ENCODE measurements at regions not wholly inside any gene's neighbourhood (a gene's known extent, or its start where the extent isn't known, plus 50 kb on each side); places are given as distances from the start of the nearest gene placed in this dataset.
"Not testable (repeated sequence)": the region's sequence is repeated elsewhere in the genome, so short reads cannot be mapped to it uniquely, and the experiment has no call there.

DNA sequence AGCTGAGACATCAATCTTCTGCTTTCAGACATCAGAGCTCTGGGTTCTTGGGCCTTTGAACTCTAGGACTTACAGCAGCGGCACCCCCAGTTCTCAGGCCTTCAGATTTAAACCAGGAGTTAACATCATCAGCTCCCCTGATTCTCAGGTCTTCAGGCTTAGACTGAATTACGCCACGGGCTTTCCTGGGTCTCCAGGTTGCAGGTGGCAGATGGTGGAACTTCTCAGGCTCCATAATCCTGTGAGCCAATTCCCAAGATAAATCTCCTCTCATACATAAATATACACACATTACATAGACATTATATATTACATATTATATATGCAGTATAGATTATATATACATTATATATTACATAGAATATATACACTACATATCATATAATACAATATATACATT lies 408.9 kb upstream of the AUTS2 start:
- no peak for DNase-seq (ENCODE audit: low spot score)

DNA sequence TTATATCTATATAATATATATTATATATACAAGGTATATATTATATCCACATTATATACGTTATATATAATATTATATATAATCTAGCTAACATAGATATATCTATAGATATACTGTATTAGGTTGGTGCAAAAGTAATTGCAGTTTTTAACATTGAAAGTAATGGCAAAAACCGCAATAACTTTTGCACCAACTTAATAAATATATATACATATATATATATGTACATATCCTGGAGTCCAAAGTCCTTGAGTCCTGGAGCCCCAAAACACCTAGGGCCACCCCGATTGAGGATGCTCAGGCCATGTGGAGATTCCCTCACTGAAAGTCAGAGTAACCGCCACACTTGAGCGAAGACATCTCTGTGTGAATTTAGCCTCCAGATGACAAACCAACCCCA lies 408.2 kb upstream of the AUTS2 start:
- DNase-seq (ENCODE audit: low spot score), result no peak

DNA sequence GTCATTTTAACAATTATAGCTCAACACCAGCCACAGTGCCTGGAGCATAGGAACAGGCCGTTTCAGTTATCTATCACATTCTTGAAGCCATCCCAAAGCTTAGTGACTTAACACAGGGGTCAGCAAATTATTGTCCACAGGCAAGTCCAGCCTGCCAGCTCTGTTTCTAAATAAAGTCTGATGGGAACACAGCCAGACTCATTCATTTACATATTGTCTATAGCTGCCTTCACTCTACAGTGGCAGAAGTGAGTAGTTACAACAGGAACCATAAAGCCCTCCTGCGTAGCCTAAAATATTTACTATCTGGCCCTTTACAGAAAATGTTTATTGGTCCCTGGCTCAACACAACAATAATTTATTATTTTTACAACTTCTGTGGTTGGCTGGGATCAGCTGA lies 407.5 kb upstream of the AUTS2 start:
- peak; percentile 42 for DNase-seq (ENCODE audit: low spot score)

DNA sequence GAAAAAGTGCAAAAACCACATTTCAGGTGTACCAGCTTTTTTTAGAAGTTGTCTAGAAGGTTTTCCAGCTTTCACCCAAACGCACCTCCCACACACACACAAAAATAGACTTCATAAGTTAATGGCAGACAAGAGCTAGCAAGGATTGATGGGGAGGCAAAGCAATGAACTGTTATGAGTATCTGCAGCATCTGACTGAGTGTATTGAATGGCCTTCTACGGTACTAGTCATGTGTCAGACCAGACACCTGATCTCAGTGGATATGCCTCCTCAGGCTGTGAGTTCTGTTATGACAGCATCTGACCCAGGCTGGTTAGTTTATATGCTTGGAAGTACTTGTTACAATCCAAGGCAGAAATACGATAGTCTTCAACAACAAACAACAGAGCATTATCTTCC lies 406.1 kb upstream of the AUTS2 start:
- DNase-seq (ENCODE audit: low spot score), result no peak

DNA sequence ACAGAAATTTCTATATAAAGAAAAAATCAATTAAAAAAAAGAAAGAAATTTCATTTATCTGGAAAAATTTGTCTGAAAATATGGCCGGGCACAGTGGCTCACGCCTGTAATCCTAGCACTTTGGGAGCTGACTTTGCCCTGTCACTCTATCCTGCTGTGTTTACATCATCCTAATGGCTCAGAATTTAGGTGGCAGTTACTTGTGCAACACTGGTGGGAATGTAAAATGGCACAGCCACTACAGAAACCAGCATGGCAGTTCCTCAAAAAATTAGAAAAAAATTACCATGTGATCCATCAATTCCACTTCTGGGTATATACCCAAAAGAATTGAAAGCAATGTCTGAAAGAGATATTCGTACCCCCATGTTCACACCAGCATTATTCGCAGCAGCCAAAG lies 405.2 kb upstream of the AUTS2 start:
- no peak for DNase-seq (ENCODE audit: low spot score)

DNA sequence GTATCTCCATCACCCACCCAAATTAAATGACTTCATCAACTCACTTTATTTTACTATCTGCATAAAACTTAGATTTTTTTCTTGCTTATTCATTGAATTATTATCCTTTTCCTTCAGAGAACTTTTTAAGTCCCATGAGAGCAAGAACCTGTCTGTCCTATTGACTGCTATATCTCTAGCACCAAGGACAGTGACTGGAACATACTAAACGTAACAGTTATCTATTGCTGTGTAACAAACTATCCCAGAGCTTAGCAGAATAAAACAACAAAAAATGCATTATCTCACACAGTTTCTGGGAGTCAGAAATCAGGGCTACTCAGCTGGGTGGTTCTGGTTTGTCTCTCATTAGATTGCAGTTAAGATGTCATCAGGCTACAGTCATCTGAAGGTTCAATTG lies 401.7 kb upstream of the AUTS2 start:
- DNase-seq (ENCODE audit: low spot score), result no peak

DNA sequence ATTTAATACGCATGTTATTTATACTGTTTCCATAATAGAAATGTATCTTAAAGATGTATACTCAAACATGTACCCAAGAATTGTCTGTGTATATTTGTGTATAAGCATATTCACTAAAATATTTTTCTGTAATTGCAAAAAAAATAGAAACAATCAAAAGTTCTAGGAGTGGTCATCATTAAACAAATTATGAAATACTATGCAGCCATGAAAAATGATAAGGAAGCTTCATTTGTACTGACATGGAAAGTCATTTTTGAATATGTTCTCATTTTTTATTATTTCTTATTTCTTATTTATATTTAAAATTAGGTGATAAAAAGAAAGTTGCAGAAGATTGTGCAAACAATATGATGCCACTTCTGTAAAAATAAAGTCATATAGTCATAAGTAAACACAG lies 400.0 kb upstream of the AUTS2 start:
- DNase-seq (ENCODE audit: low spot score), result no peak

DNA sequence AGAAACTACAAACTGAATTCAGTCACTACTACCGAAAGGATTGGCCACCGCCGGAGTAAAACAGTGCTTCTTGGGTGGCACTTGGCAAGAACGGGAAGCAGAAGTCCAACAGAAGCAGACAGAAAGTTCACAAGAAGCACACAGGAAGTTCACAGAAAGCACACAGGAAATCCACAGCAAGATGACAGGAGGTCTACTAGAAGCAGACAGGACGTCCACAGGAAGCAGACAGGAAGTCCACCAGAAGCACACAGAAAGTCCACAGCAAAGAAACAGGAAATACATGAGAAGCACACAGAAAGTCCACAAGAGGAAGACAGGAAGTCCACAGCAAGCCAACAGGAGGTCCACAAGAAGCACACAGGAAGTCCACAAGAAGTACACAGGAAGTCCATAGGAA lies 399.2 kb upstream of the AUTS2 start:
- DNase-seq (ENCODE audit: low spot score), result no peak

DNA sequence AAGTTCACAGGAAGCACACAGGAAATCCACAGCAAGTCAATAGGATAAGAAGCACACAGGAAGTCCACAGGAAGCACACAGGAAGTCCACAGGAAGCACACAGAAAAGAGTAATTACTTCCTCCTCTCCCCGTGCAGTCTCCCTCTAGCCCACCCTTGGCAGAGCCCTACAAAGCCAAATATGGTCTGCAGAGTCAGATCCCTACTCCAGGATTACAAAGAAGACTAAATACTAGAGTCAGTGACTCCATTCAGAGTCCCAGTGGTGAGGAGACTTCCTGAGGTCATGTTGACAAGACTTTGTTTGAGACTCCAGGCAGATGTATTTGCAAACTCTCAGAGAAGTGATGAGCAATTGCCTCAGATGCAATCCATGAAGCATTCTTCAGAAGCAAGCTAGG lies 398.6 kb upstream of the AUTS2 start:
- no peak for DNase-seq (ENCODE audit: low spot score)

DNA sequence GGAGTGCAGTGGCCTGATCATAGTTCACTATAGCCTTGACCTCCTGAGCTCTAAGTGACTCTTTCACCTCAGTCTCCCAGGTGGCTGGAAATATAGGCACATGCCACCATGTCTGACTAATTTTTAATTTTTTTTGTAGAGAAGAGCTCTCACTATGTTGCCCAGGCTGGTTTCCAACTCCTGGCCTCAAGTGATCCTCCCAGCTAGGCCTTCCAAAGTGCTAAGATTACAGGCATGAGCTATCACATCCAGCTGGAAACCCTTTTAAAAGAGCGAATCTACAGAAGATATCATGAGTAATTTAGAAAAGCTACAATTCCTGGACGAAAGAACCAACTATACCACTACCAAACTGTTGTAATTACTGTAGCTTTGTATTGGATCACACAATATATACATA lies 394.4 kb upstream of the AUTS2 start:
- DNase-seq (ENCODE audit: low spot score), result no peak

DNA sequence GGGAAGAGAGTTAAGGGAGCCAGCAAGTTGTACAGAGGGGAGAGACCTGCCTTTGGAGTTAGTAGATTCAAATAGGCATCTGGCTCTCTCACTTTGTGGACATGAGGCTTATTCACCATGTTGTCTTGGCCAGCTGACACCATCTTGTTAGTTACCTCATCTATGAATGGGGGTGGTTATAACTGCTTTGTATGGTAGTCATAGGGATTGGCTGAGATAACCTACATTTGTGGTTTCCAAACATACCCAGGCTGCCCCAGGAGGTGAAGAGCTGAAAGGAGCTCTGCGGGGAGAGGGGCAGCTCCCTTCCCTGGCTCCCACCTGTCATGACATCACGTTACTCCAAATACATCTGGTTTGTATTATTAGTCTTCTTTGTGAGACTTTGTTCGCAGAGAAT lies 393.3 kb upstream of the AUTS2 start:
- DNase-seq (ENCODE audit: low spot score), result peak; percentile 87

DNA sequence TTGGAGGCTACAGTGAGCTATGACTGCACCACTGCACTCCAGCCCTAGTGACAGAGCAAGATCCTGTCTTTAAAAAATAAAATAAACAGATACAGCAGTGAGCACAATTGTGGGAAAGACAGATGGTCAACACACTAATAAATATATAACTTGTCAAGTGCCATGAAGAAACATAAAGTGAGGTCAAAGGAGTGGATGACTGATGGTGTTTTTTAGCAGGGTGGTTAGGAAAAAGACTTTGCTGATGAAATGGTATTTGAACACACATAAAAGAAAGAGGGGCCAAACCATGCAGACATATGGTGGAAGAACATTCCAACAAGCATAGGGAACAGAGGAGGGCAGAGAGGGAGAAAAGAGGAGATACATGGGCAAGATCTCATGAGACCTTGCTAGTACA lies 392.7 kb upstream of the AUTS2 start:
- DNase-seq (ENCODE audit: low spot score), result no peak

DNA sequence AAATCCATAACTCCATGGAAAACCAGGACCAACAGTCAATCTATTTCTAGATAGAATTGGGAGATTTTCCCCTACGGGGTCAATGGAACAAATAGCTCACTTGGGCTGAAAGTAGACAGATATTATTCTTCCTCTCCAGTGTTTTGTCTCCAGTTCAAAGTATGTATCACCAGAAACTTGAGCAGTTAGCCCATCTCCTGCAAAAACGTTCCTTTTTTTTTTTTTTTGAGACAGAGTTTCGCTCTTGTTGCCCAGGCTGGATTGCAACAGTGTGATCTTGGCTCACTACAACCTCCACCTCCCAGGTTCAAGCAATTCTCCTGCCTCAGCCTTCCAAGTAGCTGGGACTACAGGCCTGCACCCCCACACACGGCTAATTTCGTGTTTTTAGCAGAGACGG lies 390.0 kb upstream of the AUTS2 start:
- no peak for DNase-seq (ENCODE audit: low spot score)

DNA sequence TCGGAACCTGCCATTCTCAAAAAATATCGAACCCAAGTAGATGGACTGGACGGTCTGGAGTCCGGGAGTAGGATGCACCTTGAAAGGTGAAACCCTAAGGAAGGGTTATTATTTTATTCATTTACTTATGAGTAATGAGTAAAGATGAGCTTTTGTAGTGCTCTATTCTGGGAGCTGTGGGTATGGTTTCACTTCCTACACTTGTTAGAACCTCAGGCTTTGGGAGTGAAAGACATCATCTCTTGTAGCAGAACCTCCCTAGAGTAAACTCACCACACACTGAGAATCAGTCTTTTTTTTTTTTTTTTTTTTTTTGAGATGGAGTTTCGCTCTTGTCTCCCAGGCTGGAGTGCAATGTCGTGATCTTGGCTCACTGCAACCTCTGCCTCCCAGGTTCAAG lies 389.4 kb upstream of the AUTS2 start:
- no peak for DNase-seq (ENCODE audit: low spot score)

DNA sequence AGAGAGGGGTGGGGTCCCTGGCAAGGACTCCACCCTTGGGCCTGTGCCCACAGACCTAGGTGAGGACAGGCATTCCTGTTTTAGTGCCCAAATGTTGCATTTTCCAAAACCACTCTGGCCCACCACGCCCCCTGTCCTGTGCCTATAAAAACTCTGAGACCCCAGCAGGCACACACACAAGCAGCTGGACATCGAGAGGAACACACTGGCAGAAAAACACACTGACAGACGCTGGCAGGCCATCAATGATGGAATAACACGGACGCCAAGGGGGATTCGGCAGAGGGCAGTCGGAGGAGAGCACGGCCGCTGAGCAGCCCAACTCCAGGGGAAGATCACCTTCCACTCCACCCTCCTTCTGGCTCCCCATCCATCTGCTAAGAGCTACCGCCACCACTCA lies 386.9 kb upstream of the AUTS2 start:
- DNase-seq (ENCODE audit: low spot score), result no peak

DNA sequence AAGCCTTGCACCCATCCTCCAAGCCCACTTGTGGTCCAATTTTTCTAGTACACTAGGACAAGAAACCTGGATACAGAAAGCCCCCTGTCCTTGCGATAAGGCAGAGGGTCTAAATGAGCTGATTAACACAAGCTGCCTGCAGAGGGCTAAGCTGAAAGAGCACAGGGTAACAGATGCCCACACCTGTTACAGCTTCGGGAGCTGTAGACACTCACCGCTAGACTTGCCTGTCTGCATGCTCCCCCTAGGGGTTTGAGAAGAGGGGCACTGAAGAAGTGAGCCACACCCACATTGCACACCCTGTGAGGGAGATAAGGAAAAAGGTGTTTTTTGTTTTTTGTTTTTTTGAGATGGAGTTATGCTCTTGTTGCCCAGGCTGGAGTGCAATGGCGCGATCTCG lies 386.5 kb upstream of the AUTS2 start:
- no peak for DNase-seq (ENCODE audit: low spot score)

DNA sequence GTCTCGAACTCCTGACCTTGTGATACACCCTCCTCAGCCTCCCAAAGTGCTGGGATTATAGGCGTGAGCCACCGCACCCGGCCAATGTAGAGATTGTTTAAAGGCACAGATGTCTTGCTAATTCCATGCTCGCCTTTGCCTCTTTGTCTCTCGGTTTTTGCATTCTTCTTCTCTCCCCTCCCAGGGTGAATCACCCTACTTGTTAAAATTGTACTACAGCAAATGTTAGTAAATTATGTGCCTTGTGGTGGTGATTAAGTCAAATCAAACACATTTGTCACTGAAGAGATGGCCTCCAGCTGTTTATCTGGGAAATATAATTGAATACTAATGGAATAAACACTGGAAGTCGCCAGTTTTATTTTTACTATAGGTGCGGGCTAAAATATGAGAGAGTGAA lies 384.4 kb upstream of the AUTS2 start:
- peak; percentile 94 for DNase-seq (ENCODE audit: low spot score)

DNA sequence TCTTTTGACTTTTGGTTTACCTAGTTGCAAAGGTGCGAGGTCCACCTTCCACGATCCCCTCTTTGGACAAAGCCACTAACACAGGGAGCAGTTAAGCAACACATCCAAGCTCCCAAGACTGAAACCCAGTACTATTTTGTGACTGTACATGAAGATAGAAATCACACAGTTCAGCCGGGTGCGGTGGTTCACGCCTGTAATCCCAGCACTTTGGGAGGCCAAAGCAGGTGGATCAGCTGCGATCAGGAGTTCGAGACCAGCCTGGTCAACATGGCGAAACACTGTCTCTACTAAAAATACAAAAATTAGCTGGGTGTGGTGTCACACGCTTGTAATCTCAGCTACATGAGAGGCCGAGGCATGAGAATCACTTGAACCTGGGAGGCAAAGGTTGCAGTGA lies 382.8 kb upstream of the AUTS2 start:
- DNase-seq (ENCODE audit: low spot score), result not testable (repeated sequence)

DNA sequence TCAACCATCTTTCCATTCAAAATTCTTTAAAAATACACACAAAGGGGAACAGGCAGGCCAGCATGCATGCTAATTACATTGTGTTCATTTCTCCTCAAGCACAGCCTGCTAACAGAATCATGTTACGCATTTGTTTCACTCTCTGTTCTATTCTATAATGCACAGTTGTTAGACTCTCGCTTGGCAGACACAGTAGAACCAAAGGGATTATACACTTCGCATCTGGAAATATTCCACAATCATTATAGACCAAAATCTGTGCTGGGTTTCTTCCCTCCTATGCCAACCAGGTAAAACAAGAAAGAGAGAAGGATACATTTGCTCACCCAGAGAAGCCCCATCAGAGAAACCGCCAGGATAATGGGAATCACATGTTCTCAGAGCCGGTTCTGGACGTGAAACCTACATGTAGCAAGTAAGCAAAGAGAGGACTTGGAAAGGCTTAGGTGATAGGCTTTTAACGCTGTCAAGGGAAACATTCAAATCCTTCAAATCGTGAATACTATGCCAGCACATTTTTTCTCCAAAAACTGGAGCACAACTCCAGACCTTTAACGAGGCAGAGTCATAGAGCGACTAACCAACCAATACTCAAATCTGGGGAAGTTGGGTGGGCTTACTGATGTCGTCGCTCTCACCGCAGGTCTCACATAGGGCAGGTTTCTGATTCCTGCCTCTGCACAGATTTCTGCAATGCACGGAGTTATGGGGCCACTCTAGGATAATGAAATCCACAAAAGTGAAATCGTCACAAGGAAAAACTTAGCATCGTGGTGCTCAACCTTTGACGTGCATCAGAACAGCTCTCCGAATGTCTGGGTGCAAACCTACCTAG lies 380.5 kb upstream of the AUTS2 start:
- no peak for DNase-seq (ENCODE audit: low spot score)

DNA sequence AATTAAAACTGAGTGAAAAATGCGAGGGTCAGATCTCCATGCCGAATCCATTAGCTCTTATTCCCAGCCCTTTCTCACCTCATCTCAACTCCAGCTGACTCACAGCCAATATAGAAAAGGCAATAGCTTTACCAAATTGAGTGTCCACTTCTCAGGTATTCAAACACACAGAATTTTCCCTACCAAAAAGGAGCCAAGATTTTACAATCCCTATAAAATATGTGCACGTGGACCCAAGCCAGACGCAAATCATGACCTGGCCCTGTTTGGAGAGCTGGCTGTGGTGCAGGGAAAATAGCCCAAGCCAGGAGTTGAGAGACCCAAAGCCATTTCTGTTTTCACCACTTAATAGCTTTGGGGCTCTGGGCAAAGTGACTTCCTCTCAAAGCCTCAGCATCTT lies 379.7 kb upstream of the AUTS2 start:
- DNase-seq (ENCODE audit: low spot score), result no peak

DNA sequence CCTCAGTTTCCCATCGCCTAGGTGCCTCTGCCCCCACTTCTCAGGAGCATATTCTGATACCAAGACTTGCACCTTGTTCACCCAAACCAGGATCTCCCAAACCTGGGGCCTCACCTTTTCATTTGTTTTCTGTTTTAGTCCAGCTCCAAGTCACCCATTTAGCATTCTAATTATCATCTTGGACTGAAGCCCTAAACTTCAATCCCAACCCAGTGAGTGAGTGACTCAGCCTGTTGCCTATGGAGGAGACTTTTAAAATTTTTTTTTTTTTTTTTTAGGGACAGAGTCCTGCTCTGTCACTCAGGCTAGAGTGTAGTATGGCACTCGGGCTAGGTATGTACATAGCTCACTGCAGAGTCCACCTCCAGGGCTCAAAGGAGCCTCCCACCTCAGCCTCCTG lies 378.9 kb upstream of the AUTS2 start:
- DNase-seq (ENCODE audit: low spot score), result peak; percentile 39

DNA sequence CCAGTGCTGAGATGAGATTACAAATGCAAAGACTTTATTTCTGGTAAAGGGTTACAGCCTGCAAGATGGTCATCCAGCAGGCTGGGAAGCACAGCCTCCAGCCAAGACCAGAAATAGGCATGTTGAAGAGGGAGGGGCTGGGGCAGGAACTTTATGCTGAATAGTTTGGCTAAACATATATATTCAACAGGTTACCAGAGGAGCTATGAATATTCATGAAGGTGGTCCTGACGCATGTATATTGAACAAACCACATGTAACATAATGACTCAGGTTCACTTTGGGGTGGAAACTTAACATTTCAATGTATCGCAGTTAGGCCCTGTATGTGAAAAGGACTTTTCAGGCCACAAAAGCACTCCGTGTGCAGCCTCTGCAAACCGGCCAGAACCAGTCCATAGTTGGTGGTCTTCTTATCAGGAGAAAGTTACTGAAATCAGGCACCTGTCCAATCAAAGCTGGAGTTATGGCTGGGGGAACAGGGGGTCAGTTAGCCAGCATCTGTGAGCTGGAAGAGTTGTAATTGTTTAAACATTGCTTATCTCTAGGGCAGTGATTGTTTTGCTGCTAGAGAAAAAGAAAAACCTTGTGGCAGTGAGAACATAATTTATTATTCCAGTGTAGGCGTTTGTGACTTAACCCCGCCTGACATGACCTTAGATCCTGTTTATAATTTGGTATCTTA lies 372.9 kb upstream of the AUTS2 start:
- DNase-seq (ENCODE audit: low spot score), result no peak

DNA sequence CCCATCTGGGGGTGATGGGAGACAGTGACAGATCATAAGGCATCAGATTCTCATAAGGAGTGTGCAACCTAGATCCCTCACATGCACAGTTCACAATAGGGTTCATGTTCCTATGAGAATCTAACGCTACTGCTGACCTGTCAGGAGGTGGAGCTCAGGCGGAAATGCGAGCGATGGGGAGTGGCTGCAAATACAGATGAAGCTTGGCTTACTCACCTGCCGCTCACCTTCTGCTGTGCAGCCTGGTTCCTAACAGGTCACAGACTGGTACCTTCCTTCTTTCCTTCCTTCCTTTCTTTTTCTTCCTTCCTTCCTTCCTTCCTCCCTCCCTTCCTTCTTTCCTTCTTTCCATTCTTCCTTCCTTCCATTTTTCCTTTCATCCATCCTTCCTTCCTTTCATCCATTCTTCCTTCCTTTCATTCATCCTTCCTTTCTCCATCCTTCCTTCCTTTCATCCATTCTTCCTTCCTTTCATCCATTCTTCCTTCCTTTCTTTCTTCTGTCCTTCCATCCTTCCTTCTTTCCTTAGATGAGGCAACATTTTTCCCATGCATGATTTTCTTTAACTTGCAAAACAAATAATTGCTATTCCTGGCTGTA lies 370.0 kb upstream of the AUTS2 start:
- DNase-seq (ENCODE audit: low spot score), result no peak

Data from A172 (cell line).